ENCODE measurements at regions not wholly inside any gene's neighbourhood (a gene's known extent, or its start where the extent isn't known, plus 50 kb on each side); places are given as distances from the start of the nearest gene placed in this dataset.
"Not testable (repeated sequence)": the region's sequence is repeated elsewhere in the genome, so short reads cannot be mapped to it uniquely, and the experiment has no call there.

- no peak for DNase-seq
Measured at GRCh38 chr3:127439621-127440020, 150.9 kb downstream of the TPRA1 start.

GRCh38 chr3:127438951-127439350 lies 151.1 kb upstream of the PRR20G start:
- no peak for DNase-seq

- DNase-seq = no peak
Measured at GRCh38 chr3:127438371-127438770, 150.5 kb upstream of the PRR20G start.

- not testable (repeated sequence) for DNase-seq
Measured at GRCh38 chr3:127435299-127435698, 147.5 kb upstream of the PRR20G start.

- no peak for DNase-seq
Measured at GRCh38 chr3:127431066-127431465, 143.2 kb upstream of the PRR20G start.

- no peak for DNase-seq
Measured at GRCh38 chr3:127428344-127428997, 140.6 kb upstream of the PRR20G start.

GRCh38 chr3:127427666-127428065 lies 139.8 kb upstream of the PRR20G start:
- no peak for DNase-seq

- DNase-seq = no peak
Measured at GRCh38 chr3:127427156-127427555, 139.3 kb upstream of the PRR20G start.

- no peak for DNase-seq
Measured at GRCh38 chr3:127426444-127427153, 138.8 kb upstream of the PRR20G start.

GRCh38 chr3:127425505-127426443 lies 137.9 kb upstream of the PRR20G start:
- DNase-seq = no peak

GRCh38 chr3:127424766-127425504 lies 137.1 kb upstream of the PRR20G start:
- no peak for DNase-seq

GRCh38 chr3:127423856-127424765 lies 136.3 kb upstream of the PRR20G start:
- no peak for DNase-seq

GRCh38 chr3:127422663-127423375 lies 135.0 kb upstream of the PRR20G start:
- no peak for DNase-seq

- no peak for DNase-seq
Measured at GRCh38 chr3:127421943-127422662, 134.3 kb upstream of the PRR20G start.

GRCh38 chr3:127420829-127421228 lies 133.0 kb upstream of the PRR20G start:
- no peak for DNase-seq

GRCh38 chr3:127419641-127420553 lies 132.1 kb upstream of the PRR20G start:
- DNase-seq = no peak

- DNase-seq = no peak
Measured at GRCh38 chr3:127419182-127419581, 131.3 kb upstream of the PRR20G start.

GRCh38 chr3:127418560-127419147 lies 130.8 kb upstream of the PRR20G start:
- DNase-seq = no peak
